MV-4-11 (cell line): ENCODE measurements at regions not wholly inside any gene's neighbourhood (a gene's known extent, or its start where the extent isn't known, plus 50 kb on each side); places are given as distances from the start of the nearest gene placed in this dataset.
A peak's percentile ranks its signal among the peaks of the same experiment; 100 is the strongest.

Experiments
- DNase-seq: peaks from one replicate; lab custom pipeline; 2025; lab: John Stamatoyannopoulos, UW

GRCh38 chr6:134491477-134491876, 173.6 kb upstream of the SGK1 start:
- DNase-seq: no peak

GRCh38 chr6:134482593-134483270, 164.8 kb upstream of the SGK1 start:
- DNase-seq: no peak

GRCh38 chr6:134481966-134482365, 164.1 kb upstream of the SGK1 start:
- DNase-seq: no peak

GRCh38 chr6:134480593-134480992, 162.7 kb upstream of the SGK1 start:
- no peak for DNase-seq

GRCh38 chr6:134478764-134479399, 161.0 kb upstream of the SGK1 start:
- DNase-seq: no peak

GRCh38 chr6:134477991-134478635, 160.2 kb upstream of the SGK1 start:
- DNase-seq: no peak

GRCh38 chr6:134474955-134475354, 157.0 kb upstream of the SGK1 start:
- no peak for DNase-seq

GRCh38 chr6:134472661-134473060, 154.7 kb upstream of the SGK1 start:
- DNase-seq: no peak

GRCh38 chr6:134472046-134472445, 154.1 kb upstream of the SGK1 start:
- DNase-seq: no peak

GRCh38 chr6:134470457-134470975, 152.6 kb upstream of the SGK1 start:
- DNase-seq: no peak

- no peak for DNase-seq
These were observed 152.0 kb upstream of the SGK1 start for GRCh38 chr6:134469702-134470456.

- DNase-seq: no peak
These were observed 150.7 kb upstream of the SGK1 start for GRCh38 chr6:134468633-134469032.

GRCh38 chr6:134467620-134468019, 149.7 kb upstream of the SGK1 start:
- DNase-seq: no peak

GRCh38 chr6:134466771-134467525, 149.0 kb upstream of the SGK1 start:
- DNase-seq: no peak

- DNase-seq: peak; percentile 32
These were observed 146.9 kb upstream of the SGK1 start for GRCh38 chr6:134464690-134465411.

- DNase-seq: peak; percentile 79
These were observed 141.1 kb upstream of the SGK1 start for GRCh38 chr6:134458857-134459657.

GRCh38 chr6:134457941-134458340, 140.0 kb upstream of the SGK1 start:
- peak; percentile 15 for DNase-seq

GRCh38 chr6:134456226-134456625, 138.3 kb upstream of the SGK1 start:
- DNase-seq: no peak

- DNase-seq: no peak
These were observed 137.4 kb upstream of the SGK1 start for GRCh38 chr6:134455319-134455718.

GRCh38 chr6:134454794-134455193, 136.9 kb upstream of the SGK1 start:
- DNase-seq: no peak
